ENCODE measurements at regions not wholly inside any gene's neighbourhood (a gene's known extent, or its start where the extent isn't known, plus 50 kb on each side); places are given as distances from the start of the nearest gene placed in this dataset.
"Not testable (repeated sequence)": the region's sequence is repeated elsewhere in the genome, so short reads cannot be mapped to it uniquely, and the experiment has no call there.

- no peak for DNase-seq
These were observed 101.3 kb downstream of the NOG start for GRCh38 chr17:56694825-56695224.

GRCh38 chr17:56697190-56697589, 103.7 kb downstream of the NOG start:
- no peak for DNase-seq

GRCh38 chr17:56699186-56699894, 105.8 kb downstream of the NOG start:
- peak; percentile 97 for DNase-seq

- DNase-seq, result no peak
These were observed 107.5 kb downstream of the NOG start for GRCh38 chr17:56700919-56701420.

- DNase-seq, result no peak
These were observed 114.1 kb downstream of the NOG start for GRCh38 chr17:56707312-56708219.

- DNase-seq, result no peak
These were observed 114.7 kb downstream of the NOG start for GRCh38 chr17:56708220-56708558.

- no peak for DNase-seq
These were observed 115.3 kb downstream of the NOG start for GRCh38 chr17:56708670-56709410.

GRCh38 chr17:56710986-56711385, 117.5 kb downstream of the NOG start:
- DNase-seq, result no peak

- DNase-seq, result peak; percentile 76
These were observed 117.9 kb downstream of the C17orf67 start for GRCh38 chr17:56715613-56716357.

- DNase-seq, result no peak
These were observed 116.2 kb downstream of the C17orf67 start for GRCh38 chr17:56717471-56717870.

- DNase-seq, result no peak
These were observed 115.2 kb downstream of the C17orf67 start for GRCh38 chr17:56718515-56718914.

- no peak for DNase-seq
These were observed 110.3 kb downstream of the C17orf67 start for GRCh38 chr17:56723421-56723820.

- DNase-seq, result no peak
These were observed 109.1 kb downstream of the C17orf67 start for GRCh38 chr17:56724664-56725063.

- no peak for DNase-seq
These were observed 108.6 kb downstream of the C17orf67 start for GRCh38 chr17:56725144-56725543.

GRCh38 chr17:56727876-56728617, 105.7 kb downstream of the C17orf67 start:
- no peak for DNase-seq

- DNase-seq, result not testable (repeated sequence)
These were observed 102.6 kb downstream of the C17orf67 start for GRCh38 chr17:56731096-56731495.

GRCh38 chr17:56733833-56734232, 99.9 kb downstream of the C17orf67 start:
- no peak for DNase-seq

GRCh38 chr17:56735842-56736241, 97.9 kb downstream of the C17orf67 start:
- no peak for DNase-seq

- DNase-seq, result no peak
These were observed 96.1 kb downstream of the C17orf67 start for GRCh38 chr17:56737421-56738161.

GRCh38 chr17:56739376-56739775, 94.3 kb downstream of the C17orf67 start:
- DNase-seq, result no peak

GRCh38 chr17:56739776-56740175, 93.9 kb downstream of the C17orf67 start:
- no peak for DNase-seq

Data from amniotic stem cell (primary cell).